Posterior cingulate gyrus (tissue), 11 donors: ENCODE measurements at regions not wholly inside any gene's neighbourhood (a gene's known extent, or its start where the extent isn't known, plus 50 kb on each side); places are given as distances from the start of the nearest gene placed in this dataset.

ENCODE experiments used
- DNase-seq, 10 donors: peaks; one replicate each; pipeline versions ENCODE4 v3.0.0 to v3.0.0-alpha.2; 2020 to 2021; ENCODE audit warnings: mixed read lengths in 3 of 10
- intact Hi-C: fragments of 100-400 bp; cut with DNase I; formaldehyde crosslinking; loops from one replicate; pipeline ENCODE4 v1.15.1; 2023

DNA sequence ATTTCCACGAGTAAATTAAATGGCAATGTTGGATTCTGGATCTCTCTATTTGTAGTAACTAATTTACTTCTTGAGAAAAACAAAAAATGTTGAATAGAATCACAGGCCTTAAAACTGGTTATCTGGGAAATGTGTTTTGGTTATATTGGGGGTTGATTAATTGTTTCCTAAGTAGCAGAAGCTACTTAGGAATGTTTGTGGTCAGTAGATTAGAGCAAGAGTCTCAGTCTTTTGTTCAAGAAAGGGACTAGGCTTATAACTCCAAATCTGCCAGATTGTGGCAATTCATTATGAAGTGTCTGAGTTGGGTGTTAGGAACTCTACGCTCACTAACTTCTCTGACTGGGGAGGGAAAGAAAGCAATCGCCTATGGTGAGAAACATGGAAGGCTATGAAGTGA lies 244.3 kb upstream of the PHYHIPL start:
- intact Hi-C loops, result no loop called here
- no peak for DNase-seq

DNA sequence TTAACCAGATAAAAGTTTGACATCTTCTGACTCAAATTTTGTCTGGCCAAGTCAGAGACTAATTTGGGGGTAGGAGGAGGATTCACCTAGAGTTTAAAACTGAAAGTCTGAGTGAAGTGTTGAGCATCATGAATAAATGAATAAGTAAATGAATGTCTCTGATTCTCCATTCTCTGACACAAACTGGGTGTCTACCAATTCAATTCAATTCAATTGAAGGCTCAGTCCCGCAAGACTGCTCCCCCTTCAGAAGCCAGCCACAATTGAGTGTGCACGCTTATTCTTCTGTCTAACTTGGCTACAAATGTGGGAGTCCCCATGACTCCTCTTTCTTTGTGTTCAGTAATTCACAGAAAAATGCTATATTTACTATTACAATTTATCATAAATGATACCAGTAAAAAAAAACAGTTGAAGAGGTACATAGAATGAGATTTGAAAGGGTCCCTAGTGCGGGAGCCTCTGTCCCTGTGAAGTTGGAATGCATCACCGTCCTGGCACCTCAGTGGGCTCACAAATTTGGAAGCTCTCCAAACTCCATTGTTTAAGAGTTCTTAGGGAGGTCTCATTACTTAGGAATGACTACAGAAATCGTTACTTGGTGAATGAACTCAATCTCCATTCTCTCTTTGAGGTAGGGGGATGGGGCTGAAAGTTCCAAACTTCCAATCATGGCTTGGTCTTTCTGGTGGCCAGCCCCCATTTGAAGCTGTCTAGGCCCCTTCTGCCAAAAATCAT lies 243.7 kb upstream of the PHYHIPL start:
- intact Hi-C loops, result no loop called here
- DNase-seq, result no peak

DNA sequence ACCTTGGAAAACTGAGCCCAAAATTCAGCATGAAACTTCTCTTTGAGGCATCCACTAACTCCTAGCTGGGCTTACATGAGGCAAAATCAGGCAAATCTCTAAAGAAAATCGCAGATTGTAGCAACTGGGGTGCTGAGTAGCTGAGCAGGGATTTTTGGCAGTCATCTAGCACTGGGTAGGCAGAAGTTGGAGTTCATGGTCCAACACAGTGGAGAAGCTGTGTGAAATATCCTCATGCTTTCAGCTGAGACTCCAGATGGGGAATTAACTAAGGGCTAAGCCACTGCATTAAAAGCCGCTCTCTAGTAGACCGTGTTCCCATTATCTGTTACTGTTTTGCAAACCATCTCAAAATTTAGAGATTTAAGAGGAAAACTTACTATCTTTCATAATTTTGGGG lies 240.1 kb upstream of the PHYHIPL start:
- intact Hi-C loops, result no loop called here
- peak in 1 of 10 donors; percentile 77 for DNase-seq

DNA sequence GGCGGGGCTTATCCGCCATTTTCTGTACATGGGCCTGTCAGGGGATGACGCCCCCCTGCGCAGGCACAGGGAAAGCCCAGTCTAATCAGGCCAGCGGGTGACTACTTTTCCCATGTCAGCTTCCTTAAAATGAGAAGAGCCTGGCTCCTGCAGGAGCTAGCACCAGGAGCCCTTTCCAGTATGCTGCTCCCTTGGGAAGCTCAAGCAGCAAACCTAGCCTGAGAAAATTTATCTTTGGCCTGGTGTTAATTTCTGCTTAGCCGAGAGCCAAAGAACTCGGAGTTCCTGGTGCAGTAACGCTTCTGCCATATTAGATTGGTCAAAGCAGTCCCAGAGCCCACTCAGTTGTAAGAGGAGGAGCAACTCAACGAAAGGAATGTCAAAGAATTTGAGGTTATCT lies 239.0 kb upstream of the PHYHIPL start:
- no peak for DNase-seq
- intact Hi-C loops, result no loop called here

DNA sequence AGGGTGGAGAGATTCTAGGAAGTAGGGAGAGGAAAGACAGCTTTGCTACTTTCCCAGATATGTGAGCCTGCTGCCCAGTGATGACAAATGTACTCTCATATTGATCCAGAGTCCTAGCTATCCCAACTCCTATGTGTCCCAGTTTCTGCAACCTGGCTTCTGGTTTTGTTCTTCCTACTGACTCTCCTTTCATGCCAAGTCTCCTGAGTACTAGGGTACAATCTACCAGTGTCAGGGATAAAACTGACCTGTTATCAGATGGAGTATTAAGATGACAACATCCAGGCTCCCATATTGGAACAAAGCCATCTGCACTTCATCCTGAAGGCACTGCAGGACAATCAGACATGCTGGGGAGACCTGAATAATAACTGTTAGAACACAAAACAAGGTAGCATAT lies 233.7 kb upstream of the PHYHIPL start:
- intact Hi-C loops, result no loop called here
- no peak for DNase-seq

DNA sequence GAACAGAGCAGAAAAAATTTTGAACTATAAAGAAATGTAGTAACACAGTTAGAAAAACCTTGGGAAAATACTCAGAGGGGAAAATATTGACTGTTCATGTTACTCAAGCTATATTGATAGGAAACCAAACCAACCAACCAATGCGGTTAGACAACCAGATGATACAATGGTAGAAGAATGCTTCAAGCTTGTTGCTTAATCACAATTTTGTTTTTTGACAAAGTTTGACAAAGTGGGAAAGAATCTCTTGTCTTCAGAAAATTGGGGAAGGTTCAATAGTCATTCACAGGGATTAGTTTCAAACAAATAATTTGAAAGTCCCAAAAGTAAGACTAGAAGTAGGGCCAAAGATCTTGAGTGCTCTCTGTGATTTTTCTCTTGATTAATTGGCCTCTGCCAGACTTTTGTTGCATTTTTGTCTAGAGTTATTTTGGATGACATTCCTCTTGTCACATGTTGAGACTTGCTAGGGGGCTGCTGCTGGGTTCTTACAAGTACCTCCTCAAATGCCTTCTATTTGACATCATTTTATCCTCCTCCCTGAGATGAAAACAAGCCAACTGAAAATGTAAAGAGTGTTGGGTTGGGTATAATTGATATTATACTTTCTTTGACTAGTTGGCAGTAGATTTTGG lies 233.1 kb upstream of the PHYHIPL start:
- intact Hi-C loops, result no loop called here
- no peak for DNase-seq

DNA sequence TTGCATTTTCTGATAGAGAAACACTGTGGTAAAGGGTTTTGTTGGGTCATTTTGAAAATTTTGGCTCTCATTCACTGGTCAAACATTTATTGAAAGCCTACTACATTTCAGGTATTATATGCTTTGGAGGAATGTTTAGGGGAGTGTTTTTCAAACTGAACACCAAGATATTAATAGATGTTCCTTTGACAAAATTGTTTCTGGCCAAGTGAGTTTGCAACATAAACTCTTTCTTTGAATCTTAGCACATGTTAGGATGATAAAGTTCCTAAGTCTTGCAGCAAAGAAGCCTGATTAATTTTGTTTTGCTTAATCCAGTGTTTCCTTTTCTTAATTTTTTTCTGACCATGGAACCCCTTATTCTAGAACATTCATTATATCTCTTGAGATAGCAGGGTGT lies 232.5 kb upstream of the PHYHIPL start:
- intact Hi-C loops, result no loop called here

DNA sequence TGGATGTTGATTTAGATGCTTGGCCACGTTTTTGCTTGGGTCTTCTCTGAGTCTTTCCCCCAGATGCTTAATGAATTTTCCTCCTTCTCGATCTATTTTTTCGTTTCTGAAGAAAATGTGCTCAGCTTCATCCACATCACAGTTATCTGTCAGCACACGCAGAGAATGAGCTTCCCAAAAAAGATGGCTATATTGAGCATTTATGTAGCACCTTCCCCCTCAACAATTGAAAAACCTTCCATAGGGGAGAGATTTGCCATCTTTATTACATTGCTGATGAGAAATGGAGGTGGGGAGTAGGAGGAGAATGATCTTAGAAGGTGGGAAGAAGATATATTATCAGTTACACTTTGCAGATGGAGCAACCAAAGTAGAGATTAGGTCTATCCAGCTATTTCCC lies 228.1 kb upstream of the PHYHIPL start:
- no peak for DNase-seq
- intact Hi-C loops, result no loop called here

More for the DNA sequence above, 232.5 kb upstream of the PHYHIPL start:
- no peak for DNase-seq

DNA sequence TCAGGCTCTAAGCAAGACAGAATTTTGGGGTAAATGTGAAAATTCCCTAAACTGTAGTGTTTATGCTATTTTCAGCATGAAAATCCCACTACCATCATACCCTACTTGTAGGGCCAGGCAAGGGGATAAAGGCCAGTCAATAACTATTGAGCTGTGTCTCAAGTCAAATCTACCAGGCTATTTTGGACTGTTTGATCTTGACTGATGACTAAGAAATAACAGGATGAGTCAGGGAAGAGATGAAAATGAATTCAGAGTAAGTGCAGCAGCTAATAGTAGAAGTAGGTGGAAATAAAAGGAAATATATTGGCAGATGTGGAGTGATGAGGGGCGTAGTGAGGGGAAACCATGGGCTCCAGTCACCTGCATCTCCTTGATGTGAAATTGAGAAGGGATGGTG lies 225.8 kb upstream of the PHYHIPL start:
- DNase-seq, result no peak
- intact Hi-C loops, result loop anchor here (5.0 kb wide), 2 partner anchors 168 to 632 kb away; no protein-coding TSS in a partner anchor

DNA sequence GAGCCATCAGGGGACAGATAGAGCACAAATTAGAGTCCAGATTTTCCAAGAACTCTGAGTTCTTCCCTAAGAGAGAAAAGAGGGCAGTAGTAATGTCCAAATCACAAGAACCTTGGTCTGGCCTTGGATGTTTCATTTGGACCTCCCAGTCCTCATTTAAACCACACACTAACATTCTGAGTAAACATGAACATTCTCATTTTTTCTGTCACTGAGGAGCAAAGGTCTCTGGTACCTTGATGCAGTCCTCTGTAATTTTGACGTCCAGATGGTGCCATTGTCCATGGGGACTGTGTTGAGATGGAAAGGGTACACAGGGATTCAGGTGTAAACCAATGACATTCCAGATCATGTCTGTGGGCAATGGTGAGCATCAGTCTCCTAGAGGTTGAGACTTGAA lies 225.4 kb upstream of the PHYHIPL start:
- DNase-seq, result no peak
- intact Hi-C loops, result loop anchor here (5.0 kb wide), 2 partner anchors 169 to 631 kb away; no protein-coding TSS in a partner anchor

DNA sequence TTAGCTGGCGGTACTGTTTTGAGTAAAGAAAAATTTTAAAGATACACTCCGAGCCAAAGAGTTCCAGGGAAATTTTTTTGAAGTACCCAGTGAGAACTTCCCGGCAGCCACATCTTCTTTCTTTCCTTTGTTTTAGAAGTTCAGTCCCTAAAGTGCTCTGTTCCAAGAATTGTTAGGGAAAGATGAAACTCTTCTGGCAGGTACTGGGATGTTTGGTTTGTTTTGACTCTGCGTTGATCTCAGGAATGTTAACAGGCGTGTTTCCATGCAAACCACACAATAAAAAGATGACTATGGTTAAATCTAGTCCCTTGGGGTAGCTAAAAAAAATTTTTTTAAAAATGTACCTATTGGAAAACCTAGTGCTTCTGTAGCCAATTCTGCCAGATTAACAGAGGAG lies 224.7 kb upstream of the PHYHIPL start:
- DNase-seq, result no peak
- intact Hi-C loops, result loop anchor here (2.0 to 5.0 kb wide), 6 partner anchors 169 to 671 kb away; no protein-coding TSS in a partner anchor

DNA sequence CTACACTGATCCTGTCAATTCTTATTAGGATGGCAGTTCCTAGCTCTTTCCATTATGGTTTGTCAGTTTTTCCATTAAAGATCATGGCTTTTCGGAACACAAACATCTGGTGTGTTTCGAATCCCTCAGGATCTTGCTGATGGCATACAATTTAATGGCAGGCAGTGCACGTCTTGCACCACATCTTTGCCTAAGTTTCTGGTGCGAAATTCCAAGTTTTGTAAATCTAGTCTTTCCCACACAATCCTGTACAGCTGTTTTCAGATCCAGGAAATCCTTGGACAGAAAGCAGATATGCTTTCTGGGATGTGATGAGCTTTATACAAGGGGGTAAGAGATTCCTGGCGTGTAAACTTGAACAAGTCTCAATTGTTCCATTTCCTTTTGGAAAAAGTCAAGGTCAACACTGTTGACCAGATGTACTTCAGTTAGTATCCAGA lies 224.3 kb upstream of the PHYHIPL start:
- no peak for DNase-seq
- intact Hi-C loops, result loop anchor here (2.0 to 5.0 kb wide), 6 partner anchors 170 to 671 kb away; no protein-coding TSS in a partner anchor

DNA sequence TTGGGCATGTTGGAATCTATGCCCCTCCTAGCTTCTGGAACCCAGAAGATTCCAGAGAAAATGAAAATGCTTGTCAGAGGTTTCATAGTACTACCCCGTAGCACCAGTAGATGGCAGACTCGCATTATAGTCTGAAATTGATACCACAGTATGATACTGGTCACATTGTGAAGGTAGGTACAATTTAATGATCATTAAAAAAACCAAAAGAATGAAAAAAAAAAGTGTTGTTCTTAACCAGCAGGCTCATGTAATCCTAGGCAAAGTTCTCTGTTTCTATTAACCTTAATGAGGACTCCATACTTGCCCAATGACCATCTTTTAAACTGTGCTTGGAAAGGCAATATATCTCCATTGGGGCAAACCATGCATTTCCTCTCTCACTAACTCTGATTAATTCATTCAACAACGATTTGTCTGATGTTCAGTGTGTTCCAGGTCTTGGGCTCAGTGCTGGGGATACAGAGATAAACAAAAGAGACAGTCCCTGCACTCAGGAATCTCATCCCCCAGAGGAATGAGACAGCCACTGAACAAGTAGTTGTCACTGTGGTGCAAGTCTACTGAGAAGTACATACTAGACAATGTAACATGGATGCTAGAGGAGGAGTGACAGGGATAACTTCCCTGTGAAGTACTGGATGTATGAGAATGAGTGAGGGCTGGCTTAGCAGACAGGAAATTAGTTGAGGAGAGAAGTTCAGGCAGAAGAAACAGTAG lies 223.5 kb upstream of the PHYHIPL start:
- intact Hi-C loops, result loop anchor here (2.0 to 5.0 kb wide), 6 partner anchors 171 to 670 kb away; no protein-coding TSS in a partner anchor
- DNase-seq, result peak in 3 of 10 donors; percentile 45 to 61 (median 46)

DNA sequence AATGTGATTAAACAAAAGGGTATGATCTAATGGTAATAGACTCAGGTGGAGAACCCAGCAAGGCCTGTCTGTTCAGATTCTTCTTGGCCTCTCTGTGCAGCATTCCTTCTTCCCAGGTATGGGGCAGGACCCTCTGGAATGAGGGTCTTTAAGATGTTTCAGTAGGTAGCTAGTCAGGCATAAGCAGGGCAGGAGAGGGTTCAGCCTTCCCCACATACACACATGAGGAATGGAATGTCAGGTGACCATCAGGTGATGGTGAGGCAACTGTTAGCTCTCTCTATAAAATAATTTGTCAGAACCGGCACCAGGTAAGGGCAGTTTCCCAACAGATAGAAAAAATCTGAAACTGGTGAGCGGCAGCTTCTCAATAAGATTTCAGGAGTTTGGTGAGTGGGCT lies 222.3 kb upstream of the PHYHIPL start:
- DNase-seq, result no peak
- intact Hi-C loops, result loop anchor here (5.0 kb wide), 2 partner anchors 172 to 628 kb away; no protein-coding TSS in a partner anchor

DNA sequence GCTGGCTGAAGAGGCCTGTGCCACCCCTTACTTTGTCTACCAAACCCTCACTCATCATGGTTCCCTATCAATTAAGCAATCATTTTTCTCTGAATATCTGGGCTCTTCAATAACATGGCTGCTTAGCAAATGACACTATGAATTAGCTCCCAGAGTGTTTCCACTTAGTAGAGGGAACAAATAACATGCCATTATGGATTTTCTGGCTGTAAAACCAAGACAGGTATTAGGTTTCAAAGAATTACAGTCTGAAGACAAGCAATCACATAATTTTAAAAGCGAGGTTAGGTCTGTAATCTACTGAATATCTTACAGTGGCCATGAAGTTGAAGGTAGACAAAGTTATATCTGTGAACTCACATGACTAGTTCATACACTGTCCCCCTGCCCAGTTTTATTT lies 220.8 kb upstream of the PHYHIPL start:
- intact Hi-C loops, result no loop called here
- no peak for DNase-seq

DNA sequence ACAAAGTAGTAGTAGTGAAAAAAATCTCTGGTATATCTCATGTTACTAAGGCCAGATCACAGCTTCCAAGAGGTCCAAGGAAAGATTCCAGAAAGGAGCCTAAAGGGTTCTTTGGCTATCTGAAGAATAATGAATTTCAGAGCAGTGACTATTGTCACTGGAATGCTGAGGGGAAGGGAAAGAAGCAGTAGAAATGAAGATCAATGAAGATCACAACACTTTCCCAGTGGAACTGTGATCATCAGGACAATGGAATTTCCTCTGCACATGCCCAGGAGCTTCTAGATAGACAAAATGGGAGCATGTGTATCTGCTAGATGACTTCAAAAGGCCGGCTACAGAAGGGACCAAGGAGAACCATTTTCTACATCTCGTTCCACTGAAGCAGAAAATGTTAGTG lies 219.5 kb upstream of the PHYHIPL start:
- DNase-seq, result no peak
- intact Hi-C loops, result no loop called here

DNA sequence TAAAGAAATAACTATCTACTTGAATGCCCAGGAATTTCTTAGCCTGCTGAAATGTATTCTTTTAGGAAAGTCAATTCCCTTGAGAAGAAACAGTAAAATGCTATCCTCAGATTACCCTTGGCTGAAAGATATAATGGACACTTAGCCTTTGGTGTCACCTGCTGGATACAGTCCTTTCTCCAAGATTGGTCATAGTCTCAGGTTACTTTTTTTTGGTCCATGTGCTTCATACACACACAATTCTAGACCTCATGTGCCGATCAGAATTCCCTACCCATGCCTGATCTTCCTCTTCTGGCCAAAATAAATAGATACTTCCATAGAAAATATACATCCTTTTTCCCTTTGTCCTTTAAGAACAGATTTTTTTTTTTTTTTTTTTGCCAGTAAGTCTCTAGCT lies 218.9 kb upstream of the PHYHIPL start:
- intact Hi-C loops, result no loop called here
- DNase-seq, result no peak

DNA sequence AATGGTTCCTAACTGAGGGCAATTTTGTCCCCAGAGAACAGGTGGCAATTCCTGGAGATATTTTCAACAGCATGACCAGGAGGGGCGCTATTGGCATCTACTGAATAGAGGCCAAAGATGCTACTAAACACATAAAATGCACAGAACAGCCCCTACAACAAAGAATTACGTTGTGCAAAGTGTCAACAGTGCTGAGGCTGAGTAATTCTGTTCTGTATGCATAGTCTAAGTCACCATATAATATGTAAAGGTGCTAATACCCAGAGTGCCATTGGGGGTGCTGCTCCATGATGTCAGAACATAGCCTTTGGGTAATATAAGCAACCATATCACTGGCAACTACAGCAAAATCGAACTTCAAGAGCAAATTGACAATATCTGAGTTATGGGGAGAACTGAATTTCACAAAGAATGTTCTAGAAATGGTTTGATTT lies 213.3 kb upstream of the PHYHIPL start:
- intact Hi-C loops, result loop anchor here (5.0 kb wide), 1 partner anchor 134 kb away; no protein-coding TSS in a partner anchor
- peak in 5 of 10 donors; percentile 17 to 79 (median 64) for DNase-seq

DNA sequence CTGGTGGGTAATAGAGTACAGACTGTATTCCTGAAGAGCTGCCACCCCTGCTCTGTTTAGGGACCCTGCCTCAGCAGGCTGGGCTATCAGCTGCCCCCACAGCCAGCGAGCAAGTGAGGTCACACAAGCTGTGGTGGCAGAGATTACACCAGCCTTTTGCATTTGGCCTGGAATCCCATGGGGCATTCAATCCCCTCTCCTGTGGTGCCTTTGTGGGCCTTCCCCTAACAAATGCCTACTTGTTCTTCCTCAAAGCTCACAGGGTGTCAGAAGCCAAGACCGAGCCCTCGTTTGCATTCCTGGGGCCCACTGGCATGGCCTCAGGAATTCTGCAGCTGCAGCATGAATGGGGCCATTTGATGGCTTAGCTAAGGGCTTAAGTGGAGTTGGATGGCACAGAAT lies 212.7 kb upstream of the PHYHIPL start:
- intact Hi-C loops, result loop anchor here (1.0 to 5.0 kb wide), 2 partner anchors 29 to 134 kb away; no protein-coding TSS in a partner anchor
- DNase-seq, result peak; percentile 83 to 99 (median 90)

DNA sequence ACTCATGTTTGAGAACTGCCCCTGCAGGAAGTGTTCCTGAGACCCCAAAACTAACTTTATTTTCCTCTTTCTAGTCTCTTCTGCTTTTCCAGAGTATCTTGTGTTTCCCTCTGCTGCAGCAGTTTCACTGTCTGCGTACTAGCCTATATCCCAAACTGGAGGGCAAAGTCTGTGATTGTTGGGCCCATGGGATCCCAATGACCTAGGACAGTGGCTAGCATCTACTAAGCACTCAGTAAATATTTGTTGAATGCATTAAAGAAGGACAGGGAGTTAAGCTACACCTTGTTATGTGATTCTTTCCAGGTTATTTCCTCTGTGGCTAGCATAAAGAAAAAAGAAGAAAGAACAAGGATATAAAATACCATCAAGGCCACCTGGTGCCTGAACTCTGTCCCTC lies 210.6 kb upstream of the PHYHIPL start:
- DNase-seq, result no peak
- intact Hi-C loops, result no loop called here
